ENCODE measurements at regions not wholly inside any gene's neighbourhood (a gene's known extent, or its start where the extent isn't known, plus 50 kb on each side); places are given as distances from the start of the nearest gene placed in this dataset.

DNA sequence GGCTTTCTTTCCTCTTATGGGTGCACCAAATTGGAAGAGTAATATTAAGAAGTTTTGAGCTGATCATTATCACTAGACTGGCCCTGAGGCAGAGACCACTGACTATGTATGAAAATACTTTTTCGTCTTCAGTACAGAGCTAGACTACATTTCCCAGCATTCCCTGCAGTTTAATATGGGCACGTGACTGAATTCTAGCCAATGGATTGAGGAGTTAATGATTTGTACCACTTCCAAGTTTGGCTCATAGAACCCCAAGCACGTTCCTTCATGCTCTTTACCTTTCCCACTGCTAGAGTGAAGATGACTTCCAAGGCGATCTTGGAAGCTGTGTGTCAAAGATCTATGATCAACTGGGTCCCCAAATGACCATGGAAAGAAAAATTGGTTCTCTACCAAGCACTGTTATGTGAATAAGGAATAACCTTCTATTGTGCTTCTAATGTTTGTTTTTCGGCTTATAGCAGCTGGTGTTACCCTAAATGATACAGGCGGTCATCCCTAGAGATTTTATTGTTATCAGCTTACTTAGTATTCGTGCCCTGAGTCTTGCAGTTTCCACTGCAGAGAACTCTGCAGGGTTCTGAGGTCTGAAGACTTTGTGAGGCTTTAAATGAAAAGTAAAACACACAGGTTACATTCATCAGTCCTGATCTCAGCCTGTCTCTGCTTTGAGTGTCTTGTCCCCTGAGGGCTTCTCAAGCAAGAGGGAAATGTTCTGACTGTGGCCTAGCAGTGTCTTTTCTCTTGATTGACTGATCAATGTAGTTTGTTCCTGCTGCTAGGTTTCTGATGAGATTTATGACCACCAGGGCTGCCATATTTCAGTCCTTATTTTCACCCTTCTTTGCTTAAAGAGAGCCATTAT lies 486.8 kb downstream of the PDCD6IP start:
- TF ChIP-seq, protein P1, sequence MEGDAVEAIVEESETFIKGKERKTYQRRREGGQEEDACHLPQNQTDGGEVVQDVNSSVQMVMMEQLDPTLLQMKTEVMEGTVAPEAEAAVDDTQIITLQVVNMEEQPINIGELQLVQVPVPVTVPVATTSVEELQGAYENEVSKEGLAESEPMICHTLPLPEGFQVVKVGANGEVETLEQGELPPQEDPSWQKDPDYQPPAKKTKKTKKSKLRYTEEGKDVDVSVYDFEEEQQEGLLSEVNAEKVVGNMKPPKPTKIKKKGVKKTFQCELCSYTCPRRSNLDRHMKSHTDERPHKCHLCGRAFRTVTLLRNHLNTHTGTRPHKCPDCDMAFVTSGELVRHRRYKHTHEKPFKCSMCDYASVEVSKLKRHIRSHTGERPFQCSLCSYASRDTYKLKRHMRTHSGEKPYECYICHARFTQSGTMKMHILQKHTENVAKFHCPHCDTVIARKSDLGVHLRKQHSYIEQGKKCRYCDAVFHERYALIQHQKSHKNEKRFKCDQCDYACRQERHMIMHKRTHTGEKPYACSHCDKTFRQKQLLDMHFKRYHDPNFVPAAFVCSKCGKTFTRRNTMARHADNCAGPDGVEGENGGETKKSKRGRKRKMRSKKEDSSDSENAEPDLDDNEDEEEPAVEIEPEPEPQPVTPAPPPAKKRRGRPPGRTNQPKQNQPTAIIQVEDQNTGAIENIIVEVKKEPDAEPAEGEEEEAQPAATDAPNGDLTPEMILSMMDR (IDR thresholded peaks at IDR 0.05), result no peak
- no peak for TF ChIP-seq POLR2A (IDR thresholded peaks at IDR 0.05)

Data from lower leg skin (tissue), 3 donors.